Left ventricle myocardium superior (tissue), 1 donor: ENCODE measurements at regions not wholly inside any gene's neighbourhood (a gene's known extent, or its start where the extent isn't known, plus 50 kb on each side); places are given as distances from the start of the nearest gene placed in this dataset.

ENCODE experiments used
- ATAC-seq: fragments of 200-7000 bp; cut with Tn5 transposase; one replicate; pipeline ENCODE4 v1.9.1; 2020; ENCODE audit warnings: mild to moderate bottlenecking, moderate library complexity
- DNase-seq: peaks from one replicate; pipeline ENCODE4 v3.0.0-alpha.2; 2020
- intact Hi-C: fragments of 100-400 bp; cut with micrococcal nuclease; formaldehyde crosslinking; loops from one replicate; pipeline ENCODE4 v1.11.0; 2022
- donor health status: DM: no; HTN: yes; CAD: no; lungs with severe emphysema.

DNA sequence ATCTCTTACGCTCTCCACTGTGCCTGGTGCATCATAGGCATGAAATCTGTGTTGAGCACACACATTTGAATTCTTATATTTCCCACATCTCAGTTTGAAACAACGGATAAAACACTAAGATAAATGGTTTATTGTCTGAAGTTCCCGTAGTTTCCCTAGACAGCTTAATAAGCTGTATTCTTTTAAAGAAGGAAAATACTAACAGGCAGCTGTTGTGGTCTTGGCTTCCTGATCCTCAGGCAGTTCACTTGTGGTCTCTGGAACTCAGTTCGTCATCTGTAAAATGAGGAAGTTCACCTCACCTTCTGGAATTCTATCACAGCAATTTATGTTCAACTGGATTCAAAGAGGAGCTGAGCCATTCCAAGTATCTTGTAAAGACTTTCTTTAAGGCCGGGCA lies 1805.6 kb upstream of the TENM3 start:
- intact Hi-C loops: no loop called here
- ATAC-seq: no peak
- no peak for DNase-seq

- DNase-seq: no peak
- no peak for ATAC-seq
- intact Hi-C loops: no loop called here
These were observed 1794.9 kb upstream of the TENM3 start for GRCh38 chr4:180448306-180448705.

- intact Hi-C loops: no loop called here
- DNase-seq (no peak), ATAC-seq (no peak)
These were observed 1793.7 kb upstream of the TENM3 start for GRCh38 chr4:180449395-180449956.

- intact Hi-C loops: no loop called here
- no peak for ATAC-seq
- no peak for DNase-seq
These were observed 1788.0 kb upstream of the TENM3 start for GRCh38 chr4:180455226-180455625.

DNA sequence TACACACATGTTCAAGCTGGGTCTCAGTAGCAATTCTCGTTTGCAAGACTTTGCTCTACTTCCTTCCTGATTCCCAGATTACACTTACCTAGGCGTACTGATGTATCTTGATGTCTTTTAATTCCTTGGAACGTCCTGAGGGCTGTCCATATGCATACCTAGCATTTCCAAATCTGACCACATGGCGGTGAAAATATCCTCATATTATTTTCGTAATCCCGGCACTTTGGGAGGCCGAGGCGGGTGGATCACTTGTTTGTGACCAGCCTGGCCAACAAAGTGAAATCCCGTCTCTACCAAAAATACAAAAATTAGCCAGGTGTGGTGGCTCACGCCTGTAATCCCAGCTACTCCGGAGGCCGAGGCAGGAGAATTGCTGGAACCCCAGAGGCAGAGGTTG lies 1786.3 kb upstream of the TENM3 start:
- intact Hi-C loops: no loop called here
- ATAC-seq (no peak), DNase-seq (no peak)

DNA sequence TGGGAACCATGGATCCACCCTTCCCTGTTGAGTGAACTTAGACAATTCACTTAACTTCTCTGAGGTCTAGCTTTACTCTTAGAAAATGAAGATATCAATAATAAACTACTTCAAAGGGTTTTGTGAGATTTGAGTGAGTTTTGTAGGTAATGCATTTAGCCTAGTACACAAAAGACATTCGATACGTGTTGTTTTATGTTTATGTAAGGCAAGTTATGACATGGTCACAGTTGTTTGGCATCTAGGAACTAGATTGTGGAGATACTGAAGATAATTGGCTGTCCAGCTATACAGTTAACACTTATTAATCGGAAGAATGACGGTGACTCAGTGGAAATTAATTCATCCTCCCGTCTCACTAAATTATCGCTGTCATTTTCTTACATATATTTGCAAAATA lies 1781.1 kb upstream of the TENM3 start:
- ATAC-seq: no peak
- intact Hi-C loops: no loop called here

GRCh38 chr4:180465364-180465763 lies 1777.8 kb upstream of the TENM3 start:
- DNase-seq (no peak), ATAC-seq (no peak)
- intact Hi-C loops: no loop called here

More for the DNA sequence above, 1781.1 kb upstream of the TENM3 start:
- DNase-seq: no peak

GRCh38 chr4:180483036-180483435 lies 1760.2 kb upstream of the TENM3 start:
- intact Hi-C loops: no loop called here
- no peak for DNase-seq
- ATAC-seq: no peak

DNA sequence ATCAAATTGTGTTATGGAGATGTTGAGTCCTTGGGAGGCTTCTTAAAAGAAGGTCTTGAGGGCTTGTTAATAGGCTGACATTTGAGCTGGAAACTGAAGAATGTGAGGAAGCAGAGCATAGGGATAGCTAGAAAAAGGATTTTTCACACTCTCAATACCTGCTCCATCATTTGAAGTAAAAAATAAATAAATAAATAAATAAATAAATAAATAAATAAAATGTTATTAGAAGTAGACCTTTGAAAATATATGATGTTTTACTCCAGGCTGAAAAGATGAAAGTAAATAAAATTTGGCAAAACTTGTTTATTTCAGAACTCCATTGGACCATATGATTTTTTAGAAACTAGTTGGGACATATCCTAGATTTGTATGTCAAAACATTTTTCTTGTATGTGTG lies 1757.8 kb upstream of the TENM3 start:
- intact Hi-C loops: no loop called here
- ATAC-seq (no peak), DNase-seq (no peak)

GRCh38 chr4:180486342-180486741 lies 1756.9 kb upstream of the TENM3 start:
- intact Hi-C loops: no loop called here
- ATAC-seq: no peak
- no peak for DNase-seq

DNA sequence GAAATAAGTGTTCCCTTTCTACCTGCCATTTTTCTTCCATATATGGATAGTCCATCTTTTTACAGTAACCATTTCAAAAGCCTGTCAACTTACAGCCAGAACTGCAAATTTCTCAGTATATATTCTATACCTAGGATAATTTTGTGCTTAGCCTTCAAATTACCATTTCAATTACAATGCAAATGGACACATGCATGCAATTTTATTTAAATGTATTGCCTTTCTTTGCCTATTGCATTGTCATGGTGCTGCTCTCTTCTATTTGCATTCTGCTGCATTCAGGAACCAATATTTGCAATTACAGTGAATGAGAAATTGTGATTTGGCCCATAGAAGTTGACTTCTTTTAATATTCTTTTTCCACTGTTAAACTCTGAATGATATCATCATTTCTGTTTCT lies 1753.4 kb upstream of the TENM3 start:
- ATAC-seq: no peak
- no peak for DNase-seq
- intact Hi-C loops: no loop called here

GRCh38 chr4:180491210-180491609 lies 1752.0 kb upstream of the TENM3 start:
- DNase-seq (no peak), ATAC-seq (no peak)
- intact Hi-C loops: no loop called here

GRCh38 chr4:180493299-180493698 lies 1749.9 kb upstream of the TENM3 start:
- intact Hi-C loops: no loop called here
- no peak for DNase-seq
- ATAC-seq: no peak

GRCh38 chr4:180500154-180500553 lies 1743.0 kb upstream of the TENM3 start:
- ATAC-seq (no peak), DNase-seq (no peak)
- intact Hi-C loops: no loop called here

GRCh38 chr4:180512801-180513475 lies 1730.3 kb upstream of the TENM3 start:
- ATAC-seq (no peak), DNase-seq (no peak)
- intact Hi-C loops: no loop called here

DNA sequence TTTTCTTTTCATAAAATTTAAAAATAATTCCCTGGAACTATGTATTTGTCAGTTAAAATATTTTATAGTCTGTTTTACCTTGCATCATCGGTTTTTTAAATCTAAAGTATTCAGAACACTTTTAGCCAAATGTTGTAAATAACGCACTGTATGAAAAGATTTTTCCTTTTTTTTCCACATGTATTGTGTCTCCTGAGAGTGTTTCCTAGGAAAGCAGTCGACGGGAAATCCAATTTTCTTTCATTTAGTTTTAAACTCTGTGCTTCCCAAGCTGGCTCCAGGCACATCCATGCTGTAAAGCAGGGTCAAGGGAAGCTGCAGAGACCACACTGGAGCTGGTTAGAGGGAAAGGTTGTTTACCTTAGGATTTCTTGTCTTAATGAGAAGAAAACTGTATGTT lies 1724.3 kb upstream of the TENM3 start:
- DNase-seq: no peak
- intact Hi-C loops: no loop called here
- ATAC-seq: no peak

DNA sequence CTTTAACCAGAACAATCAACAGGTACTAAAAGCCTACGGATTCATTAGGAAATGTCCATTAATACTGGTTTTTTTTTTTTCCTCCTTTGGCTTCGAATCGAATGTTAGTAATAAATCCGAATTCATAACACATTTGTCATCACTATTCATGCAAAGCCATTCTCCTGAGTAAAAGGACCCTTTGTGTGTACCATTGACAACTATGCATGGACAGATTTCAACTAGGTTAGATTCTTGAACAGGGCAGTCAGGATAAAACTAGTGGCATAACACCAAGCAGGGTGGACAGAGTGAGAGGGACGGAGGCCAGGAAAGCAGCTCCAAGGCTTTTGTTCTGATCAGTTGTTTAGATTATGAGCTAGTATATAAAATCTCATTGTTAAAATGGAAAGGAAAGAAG lies 1722.0 kb upstream of the TENM3 start:
- intact Hi-C loops: no loop called here
- DNase-seq (no peak), ATAC-seq (no peak)

DNA sequence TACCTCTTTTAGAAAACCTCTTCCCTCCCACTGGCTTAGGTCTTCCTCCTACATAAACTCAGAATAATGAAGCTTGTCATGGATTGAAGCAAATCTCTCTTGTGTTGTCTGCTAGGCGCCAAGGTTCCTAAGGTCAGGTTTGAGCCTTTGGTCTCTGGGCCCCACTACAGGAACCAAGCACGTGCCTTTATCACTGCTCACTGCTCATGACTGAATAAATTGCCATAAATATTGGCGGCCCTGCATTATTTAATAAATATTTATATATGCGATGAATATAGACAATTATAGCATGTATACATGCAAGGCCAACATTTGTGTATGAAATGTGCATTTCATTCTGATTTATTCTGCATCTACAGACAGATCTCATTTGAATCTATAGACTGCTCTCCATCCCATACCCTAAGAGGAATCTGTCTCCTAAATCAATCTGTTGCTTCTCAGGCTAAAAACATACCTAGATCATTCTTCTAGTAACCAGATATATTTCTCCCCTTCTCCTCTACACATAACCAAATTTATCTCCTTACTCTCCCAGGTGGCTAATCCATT lies 1717.6 kb upstream of the TENM3 start:
- ATAC-seq (no peak), DNase-seq (no peak)
- intact Hi-C loops: no loop called here

GRCh38 chr4:180528003-180528402 lies 1715.2 kb upstream of the TENM3 start:
- no peak for DNase-seq
- no peak for ATAC-seq
- intact Hi-C loops: no loop called here

DNA sequence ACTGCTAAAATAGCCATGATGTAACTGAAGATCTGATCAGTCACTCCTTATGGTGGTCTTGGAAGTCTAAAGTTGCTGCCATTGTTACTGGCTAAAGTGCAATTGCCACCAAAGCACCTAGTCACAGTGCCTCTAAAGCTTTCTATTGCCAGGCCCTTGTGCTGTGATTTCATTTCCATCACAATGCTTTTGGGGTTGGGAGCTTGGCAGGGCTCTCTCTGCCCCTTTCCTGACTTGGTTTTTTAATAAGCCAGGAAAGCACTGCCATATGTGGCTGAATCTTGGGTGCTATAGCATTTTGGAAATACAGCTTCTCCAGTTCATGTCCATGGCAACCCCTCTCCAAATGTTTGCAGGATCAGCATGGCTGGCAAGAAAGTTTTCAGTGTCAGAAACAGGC lies 1712.4 kb upstream of the TENM3 start:
- DNase-seq (no peak), ATAC-seq (no peak)
- intact Hi-C loops: no loop called here

DNA sequence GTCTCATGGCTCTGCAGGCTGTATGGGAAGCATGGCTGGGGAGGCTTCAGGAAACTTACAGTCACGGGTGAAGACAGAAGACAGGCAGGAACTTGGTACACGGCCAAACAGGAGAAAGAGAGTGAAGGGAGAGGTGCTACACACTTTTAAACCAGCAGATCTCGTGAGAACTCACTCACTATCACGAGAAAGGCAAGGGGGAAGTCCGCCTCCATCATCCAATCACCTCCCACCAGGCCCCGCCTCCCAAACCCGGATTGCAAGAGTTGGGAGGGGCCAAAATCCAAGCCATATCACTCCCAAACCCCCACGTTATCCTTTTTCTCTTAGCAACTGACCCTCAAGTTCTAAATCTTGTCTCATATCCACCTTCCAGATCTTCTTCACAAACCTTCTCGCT lies 1710.5 kb upstream of the TENM3 start:
- no peak for DNase-seq
- no peak for ATAC-seq
- intact Hi-C loops: no loop called here
